Stimulated activated naive CD8-positive, alpha-beta T cell treated with anti-CD3 and anti-CD28 coated beads, Interleukin-15, Interleukin-2, amounts not matched to agents 100 U/mL and 50 U/mL, for 24 hours (primary cell): ENCODE measurements at regions not wholly inside any gene's neighbourhood (a gene's known extent, or its start where the extent isn't known, plus 50 kb on each side); places are given as distances from the start of the nearest gene placed in this dataset.
A peak's percentile ranks its signal among the peaks of the same experiment; 100 is the strongest.

Experiments
- ATAC-seq: fragments of 150-1000 bp; cut with Tn5 transposase; one replicate; pipeline ENCODE4 v1.10.0; 2021
- DNase-seq: peaks from one replicate; pipeline ENCODE4 v3.0.0; 2021

- DNase-seq: peak; percentile 14
- ATAC-seq: no peak
These were observed 147.1 kb upstream of the RGMA start for GRCh38 chr15:93235926-93236780.

GRCh38 chr15:93235269-93235668, 146.3 kb upstream of the RGMA start:
- ATAC-seq (no peak), DNase-seq (no peak)

GRCh38 chr15:93233710-93234109, 144.7 kb upstream of the RGMA start:
- no peak for ATAC-seq
- no peak for DNase-seq

GRCh38 chr15:93232845-93233244, 143.8 kb upstream of the RGMA start:
- DNase-seq (no peak), ATAC-seq (no peak)

- ATAC-seq (no peak), DNase-seq (no peak)
These were observed 143.0 kb upstream of the RGMA start for GRCh38 chr15:93231994-93232393.

GRCh38 chr15:93231261-93231925, 142.4 kb upstream of the RGMA start:
- ATAC-seq: no peak
- no peak for DNase-seq

- DNase-seq (no peak), ATAC-seq (no peak)
These were observed 139.5 kb upstream of the RGMA start for GRCh38 chr15:93228546-93228945.

- ATAC-seq (no peak), DNase-seq (no peak)
These were observed 134.8 kb upstream of the RGMA start for GRCh38 chr15:93223803-93224202.

GRCh38 chr15:93221759-93222158, 132.7 kb upstream of the RGMA start:
- DNase-seq: no peak
- ATAC-seq: no peak

GRCh38 chr15:93219859-93220420, 130.9 kb upstream of the RGMA start:
- no peak for DNase-seq
- no peak for ATAC-seq

GRCh38 chr15:93217343-93217742, 128.3 kb upstream of the RGMA start:
- no peak for DNase-seq
- ATAC-seq: no peak

GRCh38 chr15:93214106-93214505, 125.1 kb upstream of the RGMA start:
- no peak for ATAC-seq

GRCh38 chr15:93213281-93213680, 124.3 kb upstream of the RGMA start:
- ATAC-seq (no peak), DNase-seq (no peak)

More at GRCh38 chr15:93214106-93214505, 125.1 kb upstream of the RGMA start:
- DNase-seq: no peak

GRCh38 chr15:93212578-93212977, 123.6 kb upstream of the RGMA start:
- ATAC-seq (no peak), DNase-seq (no peak)

- peak; percentile 69 for ATAC-seq
- DNase-seq: no peak
These were observed 122.0 kb upstream of the RGMA start for GRCh38 chr15:93210995-93211394.

- DNase-seq: no peak
- ATAC-seq: no peak
These were observed 120.9 kb upstream of the RGMA start for GRCh38 chr15:93209690-93210445.

- no peak for ATAC-seq
- no peak for DNase-seq
These were observed 117.9 kb upstream of the RGMA start for GRCh38 chr15:93206893-93207292.

GRCh38 chr15:93205413-93205812, 116.4 kb upstream of the RGMA start:
- no peak for DNase-seq
- ATAC-seq: no peak

GRCh38 chr15:93203036-93203435, 114.0 kb upstream of the RGMA start:
- ATAC-seq: no peak
- DNase-seq: no peak

GRCh38 chr15:93202405-93202804, 113.4 kb upstream of the RGMA start:
- ATAC-seq: no peak
- no peak for DNase-seq

- ATAC-seq (no peak), DNase-seq (no peak)
These were observed 112.9 kb upstream of the RGMA start for GRCh38 chr15:93201940-93202339.

- ATAC-seq: no peak
- DNase-seq: no peak
These were observed 111.8 kb upstream of the RGMA start for GRCh38 chr15:93200837-93201226.
